Stomach smooth muscle (tissue), 2 donors: ENCODE measurements at regions not wholly inside any gene's neighbourhood (a gene's known extent, or its start where the extent isn't known, plus 50 kb on each side); places are given as distances from the start of the nearest gene placed in this dataset.
"Not testable (repeated sequence)": the region's sequence is repeated elsewhere in the genome, so short reads cannot be mapped to it uniquely, and the experiment has no call there.

Source experiments
- H3K27ac ChIP-seq: one replicate; pipeline ENCODE4 v1.7.0; 2013; ENCODE audit warnings: mild to moderate bottlenecking, low read length, inconsistent platforms
- H3K27me3 ChIP-seq, 2 donors: one replicate each; pipeline ENCODE4 v1.7.0; 2013; ENCODE audit warnings: low read length in 2 of 2; ENCODE audit not compliant: insufficient read depth in 2 of 2, control insufficient read depth in 1 of 2
- H3K36me3 ChIP-seq, 2 donors: one replicate each; pipeline ENCODE4 v1.7.0; 2013; ENCODE audit warnings: low read length in 2 of 2; ENCODE audit not compliant: control insufficient read depth in 2 of 2, insufficient read depth in 2 of 2
- H3K4me1 ChIP-seq: one replicate; pipeline ENCODE4 v1.7.0; 2013; ENCODE audit warnings: low read length; ENCODE audit not compliant: control insufficient read depth, insufficient read depth
- H3K4me3 ChIP-seq, 2 donors: one replicate each; pipeline ENCODE4 v1.7.0; 2013; ENCODE audit warnings: low read length in 2 of 2
- H3K9ac ChIP-seq, 2 donors: one replicate each; pipeline ENCODE4 v1.7.0; 2013; ENCODE audit warnings: low read length in 2 of 2, mild to moderate bottlenecking in 1 of 2
- H3K9me3 ChIP-seq, 2 donors: one replicate each; pipeline ENCODE4 v1.7.0; 2013; ENCODE audit warnings: low read length in 2 of 2; ENCODE audit not compliant: control insufficient read depth in 2 of 2
- donor health status: healthy.
- donor health status: Pancreatic carcinoma.

DNA sequence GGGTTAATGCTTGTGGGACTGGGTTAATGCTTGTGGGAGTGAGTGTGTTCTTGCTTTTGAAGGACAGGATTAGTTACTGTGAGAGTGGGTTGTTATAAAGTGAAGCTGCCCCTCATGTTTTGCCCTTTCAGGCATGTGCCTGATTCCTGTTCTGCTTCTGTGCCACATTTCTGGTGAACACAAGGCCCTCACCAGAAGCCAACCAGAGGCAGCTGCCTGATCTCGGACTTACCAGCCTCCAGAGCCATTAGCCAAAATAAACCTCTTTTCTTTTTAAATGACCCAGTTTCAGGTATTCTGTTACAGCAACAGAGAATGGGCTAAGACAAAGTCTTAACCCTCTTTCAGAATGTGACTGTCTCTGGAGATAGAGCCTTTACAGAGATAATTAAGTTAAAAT lies 113.3 kb upstream of the TMTC4 start:
- Histone ChIP-seq H3K27ac (no peak overlapping the region), H3K4me1 (no peaks in the 10 kb centered on the region), H3K27me3 (no peaks in the 10 kb centered on the region)

DNA sequence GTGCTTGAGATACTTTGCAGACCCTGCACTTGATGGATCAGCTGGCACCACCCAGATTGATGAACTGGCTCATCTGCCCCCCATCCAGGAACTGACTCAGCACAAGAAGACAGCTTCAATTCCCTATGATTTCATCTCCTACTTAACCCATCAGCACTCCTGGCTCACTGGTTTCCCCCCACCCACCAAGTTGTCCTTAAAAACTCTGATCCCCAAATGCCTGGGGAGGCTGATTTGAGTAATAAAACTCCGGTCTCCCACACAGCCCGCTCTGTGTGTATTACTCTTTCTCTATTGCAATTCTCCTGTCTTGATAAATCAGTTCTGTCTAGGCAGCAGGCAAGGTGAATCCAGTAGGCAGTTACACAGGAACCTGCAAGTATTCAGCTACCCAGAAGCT lies 102.1 kb upstream of the TMTC4 start:
- H3K4me3 ChIP-seq, H3K27me3 ChIP-seq, H3K9me3 ChIP-seq, H3K9ac ChIP-seq, H3K4me1 ChIP-seq, H3K36me3 ChIP-seq, H3K27ac ChIP-seq: not testable (repeated sequence)

More for the DNA sequence above, 113.3 kb upstream of the TMTC4 start:
- no peak overlapping the region for H3K9ac ChIP-seq
- no peaks in the 10 kb centered on the region for H3K9me3 ChIP-seq
- H3K36me3 ChIP-seq, result no peaks in the 10 kb centered on the region
- H3K4me3 ChIP-seq, result no peak overlapping the region

DNA sequence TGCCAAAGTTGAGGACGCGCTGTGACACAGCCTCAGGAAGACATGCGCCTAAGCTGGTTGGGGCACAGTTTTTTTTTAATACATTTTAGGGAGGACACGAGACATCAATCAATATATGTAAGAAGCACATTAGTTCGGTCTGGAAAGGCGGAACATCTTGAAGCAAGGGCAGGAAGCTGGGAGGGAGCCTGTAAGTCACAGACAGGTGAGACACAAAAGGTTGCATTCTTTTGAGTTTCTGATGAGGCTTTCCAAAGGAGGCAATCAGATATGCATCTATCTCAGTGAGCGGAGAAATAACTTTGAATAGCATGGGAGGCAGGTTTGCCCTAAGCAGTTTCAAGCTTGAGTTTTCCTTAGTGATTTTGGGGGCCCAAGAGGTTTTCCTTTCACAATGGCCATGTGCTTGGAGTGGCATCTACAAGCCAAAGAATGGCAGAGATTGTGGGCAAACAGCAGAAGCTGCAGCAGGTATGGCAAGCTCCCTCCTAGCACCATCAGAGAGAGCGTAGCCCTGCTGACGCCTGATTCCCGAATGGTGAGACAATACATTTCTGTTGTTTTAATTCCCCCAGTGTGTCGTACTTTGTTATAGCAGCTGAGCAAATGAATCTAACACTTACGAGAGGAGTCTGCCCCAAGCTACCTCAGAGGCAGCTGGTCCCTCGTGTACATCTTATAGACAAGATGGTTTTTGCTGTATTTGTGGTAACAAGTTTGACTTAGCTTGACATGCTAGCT lies 99.5 kb upstream of the TMTC4 start:
- H3K36me3 ChIP-seq, result no peaks in the 10 kb centered on the region
- no peaks in the 10 kb centered on the region for H3K27me3 ChIP-seq
- H3K9me3 ChIP-seq, result no peaks in the 10 kb centered on the region
- no peak overlapping the region for H3K27ac ChIP-seq
- H3K9ac ChIP-seq, result no peak overlapping the region
- no peak overlapping the region for H3K4me3 ChIP-seq
- no peaks in the 10 kb centered on the region for H3K4me1 ChIP-seq

DNA sequence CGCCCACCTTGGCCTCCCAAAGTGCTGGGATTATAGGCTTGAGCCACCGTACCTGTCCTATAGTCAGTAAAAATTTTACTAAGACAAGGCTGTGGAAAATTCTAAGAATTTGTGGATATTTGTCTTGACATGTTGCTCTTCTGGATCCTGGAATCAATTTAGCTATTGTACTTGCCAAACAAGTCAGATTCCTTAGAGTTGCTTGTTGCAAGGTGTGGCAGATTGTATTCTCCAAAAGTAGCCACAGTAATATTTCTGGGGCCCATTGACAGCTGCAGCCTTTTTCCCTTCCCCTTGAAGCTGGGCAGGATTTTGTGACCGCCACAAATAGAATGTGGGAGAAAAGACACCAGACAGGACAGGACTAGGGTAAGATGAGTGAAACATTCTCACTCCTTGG lies 98.8 kb upstream of the TMTC4 start:
- no peak overlapping the region for H3K4me3 ChIP-seq
- H3K36me3 ChIP-seq, result no peaks in the 10 kb centered on the region
- no peaks in the 10 kb centered on the region for H3K4me1 ChIP-seq
- H3K9me3 ChIP-seq, result no peaks in the 10 kb centered on the region
- no peak overlapping the region for H3K9ac ChIP-seq
- no peak overlapping the region for H3K27ac ChIP-seq
- H3K27me3 ChIP-seq, result no peaks in the 10 kb centered on the region

DNA sequence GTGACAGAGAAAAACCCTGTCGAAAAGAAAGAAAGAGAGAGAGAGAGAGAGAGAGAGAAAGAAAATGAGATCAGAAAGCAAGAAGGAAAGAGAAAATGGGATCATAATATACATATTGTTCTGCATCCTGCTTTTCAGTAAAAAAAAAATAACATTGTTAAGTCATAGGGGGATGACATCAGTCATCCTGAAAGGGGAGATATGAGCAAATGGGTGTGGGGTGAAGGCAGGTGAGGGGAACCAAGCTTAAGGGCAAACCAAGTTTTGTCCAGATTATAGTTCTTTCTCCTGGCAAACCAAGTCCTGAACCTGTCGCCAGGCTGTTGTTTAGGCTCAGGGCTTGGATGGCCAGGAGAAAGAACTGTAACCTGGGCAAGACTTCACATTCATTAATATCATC lies 92.6 kb upstream of the TMTC4 start:
- H3K9me3 ChIP-seq, result no peaks in the 10 kb centered on the region
- no peak overlapping the region for H3K27ac ChIP-seq
- no peaks in the 10 kb centered on the region for H3K4me1 ChIP-seq
- H3K4me3 ChIP-seq, result no peak overlapping the region
- H3K36me3 ChIP-seq, result no peaks in the 10 kb centered on the region
- H3K9ac ChIP-seq, result no peak overlapping the region
- H3K27me3 ChIP-seq, result no peaks in the 10 kb centered on the region

DNA sequence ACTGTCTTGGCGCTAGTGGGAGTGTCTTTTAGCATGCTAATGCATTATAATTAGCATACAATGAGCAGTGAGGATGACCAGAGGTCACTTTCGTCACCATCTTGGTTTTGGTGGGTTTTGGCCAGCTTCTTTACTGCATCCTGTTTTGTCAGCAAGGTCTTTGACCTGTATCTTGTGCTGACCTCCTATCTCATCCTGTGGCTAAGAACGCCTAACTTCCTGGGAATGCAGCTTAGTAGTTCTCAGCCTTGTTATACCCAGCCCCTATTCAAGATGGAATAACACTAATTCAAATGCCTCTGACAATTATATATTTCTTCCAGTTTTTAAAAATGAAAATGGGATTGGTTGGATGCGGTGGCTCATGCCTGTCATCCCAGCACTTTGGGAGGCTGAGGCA lies 92.0 kb upstream of the TMTC4 start:
- H3K36me3 ChIP-seq, H3K4me1 ChIP-seq, H3K9ac ChIP-seq, H3K4me3 ChIP-seq, H3K27me3 ChIP-seq, H3K27ac ChIP-seq, H3K9me3 ChIP-seq: not testable (repeated sequence)

DNA sequence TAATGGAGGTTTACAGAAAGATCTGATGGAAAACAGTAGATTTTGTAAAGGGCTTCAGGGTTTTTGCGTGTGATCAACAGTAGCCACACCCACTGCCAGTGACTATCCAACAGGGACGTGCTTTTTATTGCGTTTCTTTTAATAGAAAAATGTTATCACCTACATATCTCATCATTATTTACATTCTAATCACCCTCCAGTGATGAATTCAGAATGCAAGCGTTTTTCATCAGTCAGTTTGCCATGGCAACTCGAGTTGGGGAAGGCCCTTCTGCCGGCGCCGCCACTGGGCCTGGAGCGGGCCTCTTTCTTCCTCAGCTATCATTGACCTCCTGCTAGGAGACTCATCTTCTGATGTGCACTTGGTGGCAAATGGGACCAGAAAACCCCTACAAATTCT lies 90.3 kb upstream of the TMTC4 start:
- no peak overlapping the region for H3K27ac ChIP-seq
- no peaks in the 10 kb centered on the region for H3K4me1 ChIP-seq
- no peak overlapping the region for H3K9ac ChIP-seq
- H3K4me3 ChIP-seq, result no peak overlapping the region
- H3K9me3 ChIP-seq, result no peaks in the 10 kb centered on the region
- H3K27me3 ChIP-seq, result no peaks in the 10 kb centered on the region
- H3K36me3 ChIP-seq, result no peaks in the 10 kb centered on the region

DNA sequence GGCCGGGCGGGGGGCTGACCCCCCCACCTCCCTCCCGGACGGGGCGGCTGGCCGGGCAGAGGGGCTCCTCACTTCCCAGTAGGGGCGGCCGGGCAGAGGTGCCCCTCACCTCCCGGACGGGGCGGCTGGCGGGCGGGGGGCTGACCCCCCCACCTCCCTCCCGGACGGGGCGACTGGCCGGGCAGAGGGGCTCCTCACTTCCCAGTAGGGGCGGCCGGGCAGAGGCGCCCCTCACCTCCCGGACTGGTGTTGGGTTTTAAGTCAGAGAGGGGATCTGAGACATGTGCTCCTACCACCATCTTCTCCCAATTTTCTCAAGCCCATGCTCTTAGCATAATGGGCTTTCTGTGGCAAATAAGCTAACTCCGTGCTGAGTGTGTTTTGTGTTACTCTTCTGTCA lies 87.5 kb upstream of the TMTC4 start:
- not testable (repeated sequence) for H3K4me3 ChIP-seq, H3K9ac ChIP-seq, H3K9me3 ChIP-seq, H3K36me3 ChIP-seq, H3K27me3 ChIP-seq, H3K4me1 ChIP-seq, H3K27ac ChIP-seq

DNA sequence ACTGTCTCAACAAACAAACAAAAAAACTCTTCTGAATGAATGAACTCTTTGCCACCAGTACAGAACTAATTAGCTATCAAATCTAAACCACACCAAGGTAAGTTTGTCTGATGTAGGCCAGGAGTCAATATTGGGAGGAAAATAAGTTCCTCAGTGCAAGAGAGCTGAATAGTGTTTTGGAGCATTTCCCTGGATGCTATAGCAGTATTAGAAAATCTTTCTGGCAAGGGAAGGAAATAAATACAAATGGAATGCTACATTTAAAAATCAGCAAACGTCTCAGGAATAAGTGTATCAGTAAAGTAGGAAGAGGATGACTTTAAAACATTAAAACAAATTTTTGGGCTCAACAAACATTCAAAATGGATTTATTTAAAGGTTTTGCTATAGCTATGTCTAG lies 81.3 kb upstream of the TMTC4 start:
- H3K9ac ChIP-seq, result no peak overlapping the region
- no peaks in the 10 kb centered on the region for H3K9me3 ChIP-seq
- no peaks in the 10 kb centered on the region for H3K36me3 ChIP-seq
- no peaks in the 10 kb centered on the region for H3K4me1 ChIP-seq
- H3K27me3 ChIP-seq, result no peaks in the 10 kb centered on the region
- no peak overlapping the region for H3K4me3 ChIP-seq
- H3K27ac ChIP-seq, result no peak overlapping the region

DNA sequence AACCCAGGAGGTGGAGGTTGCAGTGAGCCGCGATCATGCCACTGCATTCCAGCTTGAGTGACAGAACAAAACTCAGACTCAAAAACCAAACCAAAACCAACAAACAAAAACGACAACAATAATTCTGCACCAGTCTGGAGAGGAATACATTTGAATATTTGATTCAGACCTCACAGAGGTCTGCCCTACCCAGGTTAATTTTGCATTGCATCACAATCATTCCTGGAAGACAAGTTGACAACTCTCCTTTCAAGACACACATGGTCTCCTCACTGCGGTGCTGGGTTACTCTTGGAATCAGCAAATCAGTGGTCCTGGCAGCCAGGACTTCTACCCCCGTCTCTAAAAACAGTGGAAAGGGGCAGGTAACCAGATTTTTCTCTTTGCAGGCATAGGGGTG lies 79.9 kb upstream of the TMTC4 start:
- Histone ChIP-seq H3K4me3 (no peak overlapping the region), H3K27ac (no peak overlapping the region), H3K9me3 (no peaks in the 10 kb centered on the region), H3K4me1 (no peaks in the 10 kb centered on the region), H3K9ac (no peak overlapping the region), H3K36me3 (no peaks in the 10 kb centered on the region), H3K27me3 (no peaks in the 10 kb centered on the region)

DNA sequence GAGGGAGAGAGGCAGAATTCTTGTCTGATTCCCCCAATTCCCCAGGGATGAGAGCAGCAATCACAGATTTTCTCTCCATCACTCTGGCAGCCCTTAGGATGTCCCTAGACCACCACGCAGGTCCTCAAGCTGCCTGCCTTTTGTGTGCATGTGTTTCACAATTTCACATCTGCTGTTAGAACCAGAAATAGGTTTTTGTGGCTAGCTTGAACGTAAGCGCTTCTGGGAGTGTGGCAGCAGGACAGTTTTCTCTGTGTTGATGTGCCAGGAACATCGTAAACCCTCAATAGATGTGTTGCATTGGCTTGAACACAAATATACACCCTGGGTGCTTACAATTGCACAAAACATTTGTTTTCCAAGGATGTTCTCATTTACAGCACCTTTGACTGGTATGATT lies 78.8 kb upstream of the TMTC4 start:
- Histone ChIP-seq H3K27ac (no peak overlapping the region), H3K4me3 (no peak overlapping the region), H3K9me3 (no peaks in the 10 kb centered on the region), H3K4me1 (no peaks in the 10 kb centered on the region), H3K27me3 (no peaks in the 10 kb centered on the region), H3K9ac (no peak overlapping the region), H3K36me3 (no peaks in the 10 kb centered on the region)
